PFSK-1 (cell line): ENCODE measurements at regions not wholly inside any gene's neighbourhood (a gene's known extent, or its start where the extent isn't known, plus 50 kb on each side); places are given as distances from the start of the nearest gene placed in this dataset.

Experiments used
- FOXP2 ChIP-seq: optimal IDR thresholded peaks from 2 replicates; pipeline ENCODE3; 2011; ENCODE audit warnings: borderline replicate concordance, control low read depth, inconsistent platforms; ENCODE audit not compliant: insufficient read depth; ENCODE audit errors: extremely low read length, extremely low read depth
- POLR2AphosphoS5 ChIP-seq: IDR thresholded peaks from 2 replicates; pipeline ENCODE4 v1.6.1; 2012; ENCODE audit warnings: low read depth, mild to moderate bottlenecking, control low read depth, low read length, moderate library complexity
- SIN3A ChIP-seq: IDR thresholded peaks from 2 replicates; pipeline ENCODE4 v1.6.1; 2012; ENCODE audit warnings: mild to moderate bottlenecking, low read length, moderate library complexity, borderline replicate concordance; ENCODE audit not compliant: insufficient read depth
- TAF1 ChIP-seq: IDR thresholded peaks from 2 replicates; pipeline ENCODE4 v1.6.1; 2012; ENCODE audit warnings: low read length, control low read depth, borderline replicate concordance; ENCODE audit not compliant: insufficient read depth
- TF ChIP-seq, protein P1 (sequence below), 2 experiments: IDR thresholded peaks; 2 replicates each; pipeline versions ENCODE4 v1.6.1 to v1.8.0; 2011 to 2012; ENCODE audit warnings: low read depth in 2 of 2, low read length in 2 of 2, control low read depth in 1 of 2, inconsistent platforms in 1 of 2, mild to moderate bottlenecking in 1 of 2, moderate library complexity in 1 of 2; ENCODE audit not compliant: insufficient read depth in 1 of 2

DNA sequence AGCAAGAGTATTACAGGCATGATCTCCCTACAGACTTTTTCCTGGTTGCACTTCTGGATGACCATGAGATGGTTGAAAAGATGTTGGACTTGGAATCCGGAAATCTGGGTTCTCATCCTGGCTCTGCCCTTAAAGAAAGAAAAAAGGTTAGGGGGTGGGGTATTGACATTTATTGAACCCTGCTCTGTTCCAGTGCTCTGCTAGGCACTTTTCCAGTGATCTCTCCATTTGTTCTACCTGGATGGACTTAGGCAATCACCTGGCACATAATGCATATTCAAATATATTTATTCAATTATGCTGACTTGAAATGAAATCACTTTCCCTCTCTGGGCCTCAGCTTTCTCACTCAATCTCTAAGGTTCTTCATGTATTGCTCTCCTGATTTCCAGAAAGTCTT is 101.0 kb upstream of the NFIA start:
- TF ChIP-seq POLR2AphosphoS5 (no peak), TAF1 (no peak), FOXP2 (no peak), SIN3A (no peak)
- TF ChIP-seq, protein P1, sequence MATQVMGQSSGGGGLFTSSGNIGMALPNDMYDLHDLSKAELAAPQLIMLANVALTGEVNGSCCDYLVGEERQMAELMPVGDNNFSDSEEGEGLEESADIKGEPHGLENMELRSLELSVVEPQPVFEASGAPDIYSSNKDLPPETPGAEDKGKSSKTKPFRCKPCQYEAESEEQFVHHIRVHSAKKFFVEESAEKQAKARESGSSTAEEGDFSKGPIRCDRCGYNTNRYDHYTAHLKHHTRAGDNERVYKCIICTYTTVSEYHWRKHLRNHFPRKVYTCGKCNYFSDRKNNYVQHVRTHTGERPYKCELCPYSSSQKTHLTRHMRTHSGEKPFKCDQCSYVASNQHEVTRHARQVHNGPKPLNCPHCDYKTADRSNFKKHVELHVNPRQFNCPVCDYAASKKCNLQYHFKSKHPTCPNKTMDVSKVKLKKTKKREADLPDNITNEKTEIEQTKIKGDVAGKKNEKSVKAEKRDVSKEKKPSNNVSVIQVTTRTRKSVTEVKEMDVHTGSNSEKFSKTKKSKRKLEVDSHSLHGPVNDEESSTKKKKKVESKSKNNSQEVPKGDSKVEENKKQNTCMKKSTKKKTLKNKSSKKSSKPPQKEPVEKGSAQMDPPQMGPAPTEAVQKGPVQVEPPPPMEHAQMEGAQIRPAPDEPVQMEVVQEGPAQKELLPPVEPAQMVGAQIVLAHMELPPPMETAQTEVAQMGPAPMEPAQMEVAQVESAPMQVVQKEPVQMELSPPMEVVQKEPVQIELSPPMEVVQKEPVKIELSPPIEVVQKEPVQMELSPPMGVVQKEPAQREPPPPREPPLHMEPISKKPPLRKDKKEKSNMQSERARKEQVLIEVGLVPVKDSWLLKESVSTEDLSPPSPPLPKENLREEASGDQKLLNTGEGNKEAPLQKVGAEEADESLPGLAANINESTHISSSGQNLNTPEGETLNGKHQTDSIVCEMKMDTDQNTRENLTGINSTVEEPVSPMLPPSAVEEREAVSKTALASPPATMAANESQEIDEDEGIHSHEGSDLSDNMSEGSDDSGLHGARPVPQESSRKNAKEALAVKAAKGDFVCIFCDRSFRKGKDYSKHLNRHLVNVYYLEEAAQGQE (IDR thresholded peaks at IDR 0.05; ENCODE audit: insufficient read depth in 1 of 2, low read depth in 2 of 2, low read length in 2 of 2): no peak

DNA sequence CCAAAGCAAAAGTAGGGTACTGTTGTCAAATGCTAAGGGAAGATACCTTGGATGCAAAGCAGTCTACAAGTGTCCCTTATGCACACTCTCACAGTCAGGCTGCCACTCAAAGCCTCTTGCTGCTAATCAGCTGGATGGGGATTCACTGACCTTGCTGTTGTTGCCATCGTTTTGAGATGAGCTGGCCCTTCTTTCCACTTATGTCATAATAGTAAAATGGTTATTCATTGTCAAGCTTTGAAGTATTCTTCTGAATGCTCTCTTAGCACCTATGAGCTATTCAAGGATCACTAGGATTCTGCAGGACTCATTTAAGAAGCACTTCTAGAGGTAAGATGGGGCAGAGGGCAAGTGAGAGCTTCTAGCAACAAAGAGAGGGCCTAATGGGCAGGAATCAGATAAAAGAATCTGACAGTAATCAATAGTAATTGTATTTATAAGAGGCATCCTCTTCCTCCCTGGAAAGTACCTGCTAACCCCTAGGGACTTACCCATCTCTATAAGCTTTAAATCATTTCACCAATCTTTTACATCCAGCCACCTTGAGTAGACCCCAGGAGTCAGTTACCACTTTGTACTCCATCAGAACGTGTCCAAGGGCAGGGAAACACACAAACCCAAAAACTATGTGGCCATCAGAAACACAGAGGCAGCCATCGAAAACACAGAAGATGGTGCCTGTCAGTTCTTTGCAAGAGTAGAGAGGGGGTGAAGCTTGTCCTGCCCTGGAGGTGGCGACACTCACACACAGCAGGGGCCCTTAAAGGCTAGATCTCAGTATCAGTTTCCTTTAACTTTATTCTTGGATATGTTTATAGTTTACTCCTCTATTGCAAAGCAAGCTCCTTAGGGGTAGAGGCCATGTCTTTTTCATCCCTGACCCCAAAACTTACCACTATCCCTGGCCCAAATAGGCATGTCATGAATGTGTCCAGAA is 103.7 kb upstream of the NFIA start:
- TF ChIP-seq TAF1 (no peak), SIN3A (no peak), POLR2AphosphoS5 (no peak), FOXP2 (no peak)
- TF ChIP-seq, protein P1 (IDR thresholded peaks at IDR 0.05; ENCODE audit: insufficient read depth in 1 of 2, low read depth in 2 of 2, low read length in 2 of 2): no peak

DNA sequence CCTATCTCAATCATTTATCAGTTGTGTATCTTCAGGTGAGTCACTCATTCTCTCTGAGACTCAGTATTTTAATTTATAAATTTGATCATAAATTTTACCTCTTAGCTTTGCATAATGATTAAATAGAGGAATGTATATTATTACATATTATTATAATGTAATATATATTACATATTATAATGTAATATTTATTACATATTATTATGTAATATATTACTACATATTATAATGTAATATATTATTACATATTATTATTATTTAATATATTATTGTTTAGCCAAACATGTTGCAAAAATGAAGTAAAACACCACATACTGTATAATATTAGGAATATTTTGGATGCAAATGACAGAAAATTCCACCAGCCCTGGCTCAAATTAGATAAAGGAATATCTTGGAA is 104.7 kb upstream of the NFIA start:
- TF ChIP-seq POLR2AphosphoS5 (no peak), FOXP2 (no peak), TAF1 (no peak), SIN3A (no peak)
- TF ChIP-seq, protein P1 (IDR thresholded peaks at IDR 0.05; ENCODE audit: insufficient read depth in 1 of 2, low read depth in 2 of 2, low read length in 2 of 2): no peak

DNA sequence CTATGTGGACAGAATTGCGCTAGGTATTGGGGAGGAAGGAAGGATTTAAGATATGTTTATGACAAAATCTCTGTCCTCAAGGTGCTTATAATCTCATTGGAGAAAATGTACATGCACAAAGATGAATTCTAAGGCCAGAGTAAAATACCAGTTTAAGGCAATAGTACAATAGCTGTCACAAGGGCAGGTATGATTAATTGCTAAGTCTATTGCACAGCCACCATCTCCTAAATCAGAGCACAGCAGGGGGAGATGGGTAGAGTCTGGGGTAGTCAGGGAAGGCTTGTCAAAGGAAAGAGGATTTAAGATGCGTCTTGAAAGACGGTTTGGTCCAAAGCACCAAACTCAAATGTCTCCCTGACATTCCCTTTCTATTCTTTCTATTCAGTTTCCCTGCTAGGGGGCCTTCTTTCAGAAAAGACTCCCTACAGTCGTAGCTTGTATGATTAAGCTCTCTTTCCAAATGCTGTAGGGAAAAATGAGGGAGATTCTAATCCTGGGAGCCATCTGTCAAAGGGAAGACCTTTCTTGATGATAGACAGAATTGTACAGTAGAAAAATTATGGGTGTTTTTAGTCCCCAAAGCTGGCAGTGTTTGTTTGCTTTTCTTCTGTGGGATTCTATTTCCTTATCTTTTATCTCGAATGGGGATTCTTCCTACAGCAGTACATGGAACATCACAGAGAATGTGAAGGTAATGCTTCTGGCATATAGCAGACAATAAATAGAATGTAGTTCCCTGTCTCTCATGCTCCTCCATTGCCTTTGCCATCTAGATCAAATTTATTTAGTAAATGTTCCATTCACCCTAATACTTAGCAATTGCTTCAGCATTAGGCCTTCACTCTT is 107.6 kb upstream of the NFIA start:
- TF ChIP-seq SIN3A (no peak), POLR2AphosphoS5 (no peak), FOXP2 (no peak)
- TF ChIP-seq, protein P1 (IDR thresholded peaks at IDR 0.05; ENCODE audit: insufficient read depth in 1 of 2, low read depth in 2 of 2, low read length in 2 of 2): no peak
